MCF 10A (cell line): ENCODE measurements at regions not wholly inside any gene's neighbourhood (a gene's known extent, or its start where the extent isn't known, plus 50 kb on each side); places are given as distances from the start of the nearest gene placed in this dataset.

Experiments used
- BruUV-seq: library from RNA; stranded (reverse); fragments of 400-500 nt; replicated peaks from 2 replicates; lab custom pipeline; 2021; lab: Mats Ljungman, UMichigan
- CTCF ChIA-PET: fragments of 300-600 bp; sonication (Branson Sonifier 250); formaldehyde crosslinking; extraction: SDS; loops from one replicate; lab custom pipeline; 2021; ENCODE audit warnings: antibody characterized with exemption, inconsistent platforms; lab: Yijun Ruan, JAX
- POLR2A ChIA-PET: fragments of 300-600, 350-650 bp; sonication (Branson Sonifier 250); formaldehyde crosslinking; extraction: SDS; loops from one replicate; lab custom pipeline; 2020; ENCODE audit warnings: antibody characterized with exemption, inconsistent platforms; lab: Yijun Ruan, JAX
- DNase-seq: peaks from one replicate; pipeline ENCODE4 v3.0.0-alpha.2; 2018; ENCODE audit not compliant: unreplicated experiment
- H3K27ac Mint-ChIP-seq: one replicate; pipeline ENCODE4 v1.8.0; 2022; ENCODE audit warnings: mild to moderate bottlenecking, low read depth, mixed read lengths; ENCODE audit not compliant: unreplicated experiment
- H3K27me3 Mint-ChIP-seq: one replicate; pipeline ENCODE4 v1.8.0; 2022; ENCODE audit warnings: mixed read lengths; ENCODE audit not compliant: insufficient read depth, unreplicated experiment
- H3K36me3 Mint-ChIP-seq: one replicate; pipeline ENCODE4 v1.8.0; 2022; ENCODE audit warnings: mild to moderate bottlenecking, moderate library complexity, mixed read lengths; ENCODE audit not compliant: insufficient read depth, unreplicated experiment
- H3K4me1 Mint-ChIP-seq: one replicate; pipeline ENCODE4 v1.8.0; 2022; ENCODE audit warnings: mixed read lengths; ENCODE audit not compliant: insufficient read depth, unreplicated experiment
- H3K4me3 Mint-ChIP-seq: one replicate; pipeline ENCODE4 v1.8.0; 2022; ENCODE audit warnings: mild to moderate bottlenecking, moderate library complexity, mixed read lengths; ENCODE audit not compliant: unreplicated experiment
- H3K9me3 Mint-ChIP-seq: one replicate; pipeline ENCODE4 v1.8.0; 2022; ENCODE audit warnings: mixed read lengths; ENCODE audit not compliant: unreplicated experiment
- intact Hi-C: fragments of 100-400 bp; cut with micrococcal nuclease; formaldehyde crosslinking; loops from 2 replicates; pipeline ENCODE4 v1.14.1; 2022
- TF ChIP-seq, protein P1 (sequence below): fragments of 200-600 bp; IDR thresholded peaks from one replicate; pipeline ENCODE4 v1.8.0; 2022; ENCODE audit warnings: antibody characterized with exemption, mild to moderate bottlenecking; ENCODE audit not compliant: unreplicated experiment

DNA sequence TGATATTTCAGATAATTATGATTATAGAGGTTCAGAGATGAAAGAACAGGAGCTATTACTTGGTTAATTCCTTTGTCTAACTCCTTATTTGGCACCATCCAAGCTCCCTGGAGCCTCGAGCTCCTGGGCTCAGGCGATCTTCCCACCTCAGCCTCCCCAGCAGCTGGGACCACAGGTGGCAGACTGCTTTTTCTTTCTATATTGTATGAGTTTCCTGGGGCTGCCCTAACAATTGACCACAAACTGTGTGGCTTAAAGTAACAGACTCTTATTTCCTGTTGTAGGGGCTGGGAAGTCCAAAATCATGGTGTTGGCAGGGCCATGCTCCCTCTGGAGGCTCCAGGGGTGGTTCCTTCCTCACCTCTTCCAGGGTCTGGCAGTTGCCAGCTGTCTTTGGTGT, 163.3 kb upstream of the ADCY1 start:
- ChIA-PET POLR2A (no interaction called here), CTCF (interaction anchor here (0.6 kb wide), 1 partner anchor 167 kb away, joined by 3 read pairs; no protein-coding TSS in a partner anchor)
- DNase-seq = no peak
- Mint-ChIP-seq H3K27ac (no peak overlapping the region), H3K4me1 (no peaks in the 10 kb centered on the region), H3K27me3 (peaks cover 15% of the 10 kb centered on the region), H3K4me3 (no peak overlapping the region), H3K9me3 (no peaks in the 10 kb centered on the region), H3K36me3 (no peaks in the 10 kb centered on the region)
- TF ChIP-seq, protein P1, sequence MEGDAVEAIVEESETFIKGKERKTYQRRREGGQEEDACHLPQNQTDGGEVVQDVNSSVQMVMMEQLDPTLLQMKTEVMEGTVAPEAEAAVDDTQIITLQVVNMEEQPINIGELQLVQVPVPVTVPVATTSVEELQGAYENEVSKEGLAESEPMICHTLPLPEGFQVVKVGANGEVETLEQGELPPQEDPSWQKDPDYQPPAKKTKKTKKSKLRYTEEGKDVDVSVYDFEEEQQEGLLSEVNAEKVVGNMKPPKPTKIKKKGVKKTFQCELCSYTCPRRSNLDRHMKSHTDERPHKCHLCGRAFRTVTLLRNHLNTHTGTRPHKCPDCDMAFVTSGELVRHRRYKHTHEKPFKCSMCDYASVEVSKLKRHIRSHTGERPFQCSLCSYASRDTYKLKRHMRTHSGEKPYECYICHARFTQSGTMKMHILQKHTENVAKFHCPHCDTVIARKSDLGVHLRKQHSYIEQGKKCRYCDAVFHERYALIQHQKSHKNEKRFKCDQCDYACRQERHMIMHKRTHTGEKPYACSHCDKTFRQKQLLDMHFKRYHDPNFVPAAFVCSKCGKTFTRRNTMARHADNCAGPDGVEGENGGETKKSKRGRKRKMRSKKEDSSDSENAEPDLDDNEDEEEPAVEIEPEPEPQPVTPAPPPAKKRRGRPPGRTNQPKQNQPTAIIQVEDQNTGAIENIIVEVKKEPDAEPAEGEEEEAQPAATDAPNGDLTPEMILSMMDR = no peak
- BruUV-seq = no TSS peak
- intact Hi-C loops = no loop called here

DNA sequence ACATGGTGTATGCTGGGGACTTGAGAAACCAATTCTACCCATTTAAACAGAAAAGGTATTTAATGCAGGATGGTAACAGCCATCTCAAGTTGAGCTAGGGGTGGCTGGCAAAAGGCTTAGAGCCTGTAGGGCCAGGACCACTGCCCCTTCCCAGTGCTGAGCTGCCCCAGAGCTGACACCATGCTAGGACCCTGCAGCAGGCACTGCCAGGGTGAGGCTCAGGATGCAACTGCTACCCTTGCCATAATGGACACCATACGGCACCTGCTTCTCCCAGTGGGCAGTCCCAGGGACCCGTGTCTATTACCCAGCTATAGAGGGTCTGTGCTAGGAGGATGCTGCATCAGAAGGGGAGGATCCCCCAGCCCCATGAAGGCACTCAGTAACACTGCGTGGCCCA, 160.7 kb upstream of the ADCY1 start:
- H3K4me1 Mint-ChIP-seq = no peaks in the 10 kb centered on the region
- no peaks in the 10 kb centered on the region for H3K36me3 Mint-ChIP-seq
- CTCF ChIA-PET = no interaction called here
- no TSS peak for BruUV-seq
- H3K27me3 Mint-ChIP-seq = peaks cover 27% of the 10 kb centered on the region
- POLR2A ChIA-PET = no interaction called here
- no peaks in the 10 kb centered on the region for H3K9me3 Mint-ChIP-seq
- H3K27ac Mint-ChIP-seq = no peak overlapping the region
- TF ChIP-seq, protein P1 = no peak
- DNase-seq = no peak
- intact Hi-C loops = no loop called here
- H3K4me3 Mint-ChIP-seq = no peak overlapping the region

DNA sequence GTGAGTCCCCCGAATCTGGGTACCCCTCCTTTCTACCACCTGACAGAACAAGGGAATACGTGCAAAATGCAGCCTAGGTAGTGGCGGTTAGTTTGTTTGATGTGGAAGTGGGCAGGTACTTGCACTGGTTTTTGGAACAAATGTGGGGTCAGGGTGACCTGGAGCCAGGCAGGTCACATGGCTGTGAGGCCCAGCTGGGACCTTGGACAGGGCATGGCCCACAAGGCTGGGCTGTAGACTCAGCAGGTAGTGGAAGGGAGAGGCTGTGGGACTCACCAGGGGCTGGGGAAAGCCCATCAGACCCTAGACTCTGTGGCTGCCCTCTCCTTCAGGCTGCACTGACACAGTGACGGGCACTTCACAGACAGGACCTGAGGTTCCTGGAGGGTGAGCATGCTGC, 159.9 kb upstream of the ADCY1 start:
- intact Hi-C loops = no loop called here
- Mint-ChIP-seq H3K27me3 (peaks cover 26% of the 10 kb centered on the region), H3K4me3 (no peak overlapping the region), H3K36me3 (no peaks in the 10 kb centered on the region), H3K27ac (no peak overlapping the region), H3K4me1 (no peaks in the 10 kb centered on the region), H3K9me3 (no peaks in the 10 kb centered on the region)
- BruUV-seq = no TSS peak
- TF ChIP-seq, protein P1 = no peak
- no peak for DNase-seq
- ChIA-PET POLR2A (no interaction called here), CTCF (no interaction called here)

DNA sequence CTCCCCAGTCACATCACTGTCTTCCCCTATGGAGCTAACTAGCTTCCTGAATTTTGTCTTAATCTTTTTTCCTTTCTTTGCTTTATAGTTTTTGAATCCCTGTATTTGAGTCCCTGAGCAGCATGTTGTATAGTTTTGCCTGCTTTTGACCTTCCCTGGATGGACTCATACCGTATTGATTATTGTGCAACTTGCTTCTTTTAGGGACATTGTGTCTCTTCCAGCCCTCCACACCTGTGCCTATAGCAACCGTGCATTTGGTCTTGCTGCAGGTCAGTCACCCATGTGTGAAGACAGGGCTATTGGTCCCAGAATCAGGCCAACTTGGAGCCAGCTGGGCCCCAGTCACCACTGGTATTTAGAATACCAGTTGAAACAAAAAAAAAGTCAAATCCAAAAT, 158.9 kb upstream of the ADCY1 start:
- ChIA-PET POLR2A (interaction anchor here (0.8 kb wide), 1 partner anchor 881 kb away, joined by 4 read pairs; no protein-coding TSS in a partner anchor), CTCF (no interaction called here)
- no peaks in the 10 kb centered on the region for H3K4me1 Mint-ChIP-seq
- TF ChIP-seq, protein P1 = no peak
- intact Hi-C loops = no loop called here
- no peaks in the 10 kb centered on the region for H3K9me3 Mint-ChIP-seq
- no peak for DNase-seq
- H3K4me3 Mint-ChIP-seq = no peak overlapping the region
- no TSS peak for BruUV-seq
- peaks cover 26% of the 10 kb centered on the region for H3K27me3 Mint-ChIP-seq
- H3K27ac Mint-ChIP-seq = no peak overlapping the region
- H3K36me3 Mint-ChIP-seq = no peaks in the 10 kb centered on the region
